ENCODE measurements at regions not wholly inside any gene's neighbourhood (a gene's known extent, or its start where the extent isn't known, plus 50 kb on each side); places are given as distances from the start of the nearest gene placed in this dataset.
"Not testable (repeated sequence)": the region's sequence is repeated elsewhere in the genome, so short reads cannot be mapped to it uniquely, and the experiment has no call there.

- not testable (repeated sequence) for TF ChIP-seq EP300 (IDR thresholded peaks at IDR 0.05)
- TF ChIP-seq, protein P1, sequence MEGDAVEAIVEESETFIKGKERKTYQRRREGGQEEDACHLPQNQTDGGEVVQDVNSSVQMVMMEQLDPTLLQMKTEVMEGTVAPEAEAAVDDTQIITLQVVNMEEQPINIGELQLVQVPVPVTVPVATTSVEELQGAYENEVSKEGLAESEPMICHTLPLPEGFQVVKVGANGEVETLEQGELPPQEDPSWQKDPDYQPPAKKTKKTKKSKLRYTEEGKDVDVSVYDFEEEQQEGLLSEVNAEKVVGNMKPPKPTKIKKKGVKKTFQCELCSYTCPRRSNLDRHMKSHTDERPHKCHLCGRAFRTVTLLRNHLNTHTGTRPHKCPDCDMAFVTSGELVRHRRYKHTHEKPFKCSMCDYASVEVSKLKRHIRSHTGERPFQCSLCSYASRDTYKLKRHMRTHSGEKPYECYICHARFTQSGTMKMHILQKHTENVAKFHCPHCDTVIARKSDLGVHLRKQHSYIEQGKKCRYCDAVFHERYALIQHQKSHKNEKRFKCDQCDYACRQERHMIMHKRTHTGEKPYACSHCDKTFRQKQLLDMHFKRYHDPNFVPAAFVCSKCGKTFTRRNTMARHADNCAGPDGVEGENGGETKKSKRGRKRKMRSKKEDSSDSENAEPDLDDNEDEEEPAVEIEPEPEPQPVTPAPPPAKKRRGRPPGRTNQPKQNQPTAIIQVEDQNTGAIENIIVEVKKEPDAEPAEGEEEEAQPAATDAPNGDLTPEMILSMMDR (IDR thresholded peaks at IDR 0.05) = not testable (repeated sequence)
Observed at GRCh38 chr10:15972736-15973135, 112.4 kb upstream of the MINDY3 start.
